ENCODE measurements at regions not wholly inside any gene's neighbourhood (a gene's known extent, or its start where the extent isn't known, plus 50 kb on each side); places are given as distances from the start of the nearest gene placed in this dataset.

- no peak overlapping the region for H3K4me3 ChIP-seq
- intact Hi-C loops (cut with DNase I): no loop called here
- H3K27ac ChIP-seq: peak overlapping the region in 2 of 5 donors; percentile 15 to 54
Measured at GRCh38 chr16:14347706-14348105, 276.6 kb downstream of the MRTFB start.

DNA sequence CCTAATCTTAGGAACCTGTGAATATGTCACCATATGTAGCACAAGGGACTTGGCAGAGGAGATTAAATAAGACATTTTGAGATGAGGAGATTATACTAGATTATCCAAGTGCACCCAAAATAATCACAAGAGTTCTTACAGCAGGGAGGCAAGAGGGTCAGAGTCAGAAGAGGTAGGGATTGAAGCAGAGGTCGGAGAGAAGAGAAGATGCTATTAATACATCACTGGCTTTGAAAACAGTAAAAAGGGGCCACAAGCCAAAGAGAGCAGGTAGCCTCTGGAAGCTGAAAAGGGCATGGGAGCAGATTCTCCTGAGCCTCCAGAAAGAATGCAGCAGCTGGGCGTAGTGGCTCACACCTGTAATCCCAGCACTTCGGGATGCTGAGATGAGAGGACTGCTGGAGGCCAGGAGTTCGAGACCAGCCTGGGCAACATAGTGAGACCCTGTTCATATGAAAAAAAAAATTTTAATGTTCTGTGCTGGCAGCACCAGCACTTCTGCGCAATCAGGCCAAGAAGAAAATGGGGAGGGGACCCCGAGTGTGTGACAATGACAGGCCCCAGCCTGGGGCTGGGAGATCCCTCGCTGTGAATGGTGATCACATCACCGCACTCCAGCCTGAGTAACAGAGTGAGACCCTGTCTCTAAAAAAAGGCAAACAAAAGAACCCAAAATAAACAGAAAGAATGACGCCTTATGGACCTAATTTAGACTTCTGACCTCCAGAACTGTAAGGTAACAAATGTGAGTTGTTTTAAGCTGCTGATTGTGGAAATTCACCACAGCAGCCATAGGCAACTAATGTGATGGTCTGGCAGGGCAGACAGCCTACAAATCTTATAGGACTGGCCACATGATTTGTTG lies 275.4 kb downstream of the MRTFB start:
- DNase-seq: no peak
- TF ChIP-seq CTCF (IDR thresholded peaks at IDR 0.05) (no peak), POLR2A (IDR thresholded peaks at IDR 0.05) (no peak)
- H3K9me3 ChIP-seq (replicated peaks in 1 of 3): no peaks in the 10 kb centered on the region
- H3K4me3 ChIP-seq: no peak overlapping the region
- WGBS, 4 donors: 83 to 88% (median 85%) methylated on average over 9 of the region's 9 CpGs
- peaks cover 0 to 6% of the 10 kb centered on the region in 2 donors for H3K4me1 ChIP-seq (replicated peaks in 1 of 2)
- no peaks in the 10 kb centered on the region for H3K36me3 ChIP-seq (replicated peaks in 1 of 2)
- H3K27ac ChIP-seq: no peak overlapping the region
- no peaks in the 10 kb centered on the region for H3K27me3 ChIP-seq
- intact Hi-C loops (cut with DNase I): no loop called here

More at GRCh38 chr16:14347706-14348105, 276.6 kb downstream of the MRTFB start:
- H3K36me3 ChIP-seq (replicated peaks in 1 of 2): no peaks in the 10 kb centered on the region
- no peaks in the 10 kb centered on the region for H3K9me3 ChIP-seq (replicated peaks in 1 of 3)
- H3K4me1 ChIP-seq (replicated peaks in 1 of 2): peaks cover 0 to 6% of the 10 kb centered on the region in 2 donors
- H3K27me3 ChIP-seq: no peaks in the 10 kb centered on the region
- peak; percentile 46 to 87 (median 80) for DNase-seq
- 37 to 58% (median 45%) methylated on average over 8 to 12 of the region's 12 CpGs for WGBS, 4 donors
- no peak for TF ChIP-seq POLR2A (IDR thresholded peaks at IDR 0.05)
- TF ChIP-seq CTCF (IDR thresholded peaks at IDR 0.05): no peak

DNA sequence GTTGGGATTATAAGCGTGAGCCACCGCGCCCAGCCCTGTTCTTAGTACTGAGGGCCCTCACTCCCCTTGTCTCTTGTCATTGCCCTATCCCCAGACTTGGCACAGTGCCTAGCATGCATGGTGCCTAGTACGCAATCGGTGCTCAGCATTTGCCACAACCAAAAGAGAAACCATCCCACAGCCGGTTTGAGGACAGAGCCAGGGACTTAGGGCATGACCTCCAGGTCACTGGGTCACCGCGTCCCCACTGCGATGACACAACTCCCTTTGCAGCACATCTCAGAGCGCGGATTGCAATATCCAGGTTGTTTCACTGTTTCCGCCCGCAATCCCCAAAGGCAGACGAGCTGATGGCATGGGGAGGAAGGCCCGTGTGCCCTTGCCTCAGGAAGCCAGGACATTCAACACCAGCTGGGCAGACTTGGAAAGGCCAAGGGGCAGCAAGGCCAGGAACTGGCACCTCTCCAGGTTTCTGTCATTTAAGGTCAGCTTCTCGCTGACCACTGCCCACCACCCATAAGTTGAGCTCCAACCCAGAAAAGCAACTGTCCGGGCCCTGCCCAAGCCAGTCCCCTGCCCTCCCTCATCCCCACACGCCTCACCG lies 274.5 kb downstream of the MRTFB start:
- intact Hi-C loops (cut with DNase I): no loop called here
- Histone ChIP-seq H3K4me3 (no peak overlapping the region), H3K36me3 (replicated peaks in 1 of 2) (no peaks in the 10 kb centered on the region), H3K4me1 (replicated peaks in 1 of 2) (peaks cover 0 to 6% of the 10 kb centered on the region in 2 donors), H3K27ac (no peak overlapping the region), H3K9me3 (replicated peaks in 1 of 3) (no peaks in the 10 kb centered on the region), H3K27me3 (no peaks in the 10 kb centered on the region)
- WGBS, 4 donors: 80 to 85% (median 83%) methylated on average over 15 to 19 of the region's 19 CpGs
- peak in 4 of 7 donors; percentile 17 to 57 (median 30) for DNase-seq
- TF ChIP-seq POLR2A (IDR thresholded peaks at IDR 0.05) (no peak), CTCF (IDR thresholded peaks at IDR 0.05) (no peak)

DNA sequence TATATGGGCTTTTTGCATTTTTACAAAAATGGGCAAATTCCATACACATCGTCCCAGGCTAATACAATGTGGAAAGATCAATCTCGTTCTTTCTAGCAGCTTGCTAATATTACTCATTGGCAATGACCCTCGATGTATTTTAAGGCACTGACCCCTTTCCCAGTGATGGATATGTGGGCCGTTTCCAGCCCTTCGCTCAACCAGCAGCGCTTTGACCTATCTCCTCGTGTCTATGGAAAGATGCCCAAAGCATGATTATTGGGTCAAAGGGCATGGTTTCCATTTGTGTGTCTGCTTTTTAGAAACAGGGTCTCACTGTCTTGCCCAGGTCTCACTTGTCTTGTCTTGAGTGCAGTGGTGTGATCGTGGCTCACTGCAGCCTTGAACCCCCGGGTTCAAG lies 273.8 kb downstream of the MRTFB start:
- intact Hi-C loops (cut with DNase I): no loop called here
- 67 to 77% (median 75%) methylated on average over 9 of the region's 9 CpGs for WGBS, 4 donors

More for the DNA sequence above, 273.8 kb downstream of the MRTFB start:
- Histone ChIP-seq H3K4me3 (no peak overlapping the region), H3K9me3 (replicated peaks in 1 of 3) (no peaks in the 10 kb centered on the region), H3K36me3 (replicated peaks in 1 of 2) (no peaks in the 10 kb centered on the region), H3K27me3 (no peaks in the 10 kb centered on the region), H3K4me1 (replicated peaks in 1 of 2) (peaks cover 0 to 6% of the 10 kb centered on the region in 2 donors), H3K27ac (no peak overlapping the region)
- TF ChIP-seq CTCF (IDR thresholded peaks at IDR 0.05) (no peak), POLR2A (IDR thresholded peaks at IDR 0.05) (no peak)
- no peak for DNase-seq
